Esophagus muscularis mucosa (tissue), 4 donors: ENCODE measurements at regions not wholly inside any gene's neighbourhood (a gene's known extent, or its start where the extent isn't known, plus 50 kb on each side); places are given as distances from the start of the nearest gene placed in this dataset.

Source experiments
- EP300 ChIP-seq: sonication (generic); formaldehyde crosslinking; IDR thresholded peaks from one replicate; pipeline ENCODE4 v1.6.1; 2017; ENCODE audit warnings: antibody characterized with exemption
- POLR2A ChIP-seq: fragments of 450-650 bp; IDR thresholded peaks from one replicate; pipeline ENCODE4 v1.6.1; 2017; ENCODE audit warnings: antibody characterized with exemption, moderate library complexity, mild to moderate bottlenecking, low read depth
- POLR2AphosphoS5 ChIP-seq, 2 donors: sonication (generic); formaldehyde crosslinking; IDR thresholded peaks; one replicate each; pipeline ENCODE4 v1.6.1; 2017; ENCODE audit warnings: antibody characterized with exemption in 2 of 2
- TF ChIP-seq, protein P1 (sequence below), 3 experiments: fragments of 200-600 bp in 2 of 3; fragments of 450-650 bp in 1 of 3; sonication (generic) in 2 of 3; IDR thresholded peaks; one replicate each; pipeline ENCODE4 v1.5.1; 2017 to 2019; ENCODE audit warnings: antibody characterized with exemption in 3 of 3, mild to moderate bottlenecking in 2 of 3, moderate library complexity in 1 of 3

DNA sequence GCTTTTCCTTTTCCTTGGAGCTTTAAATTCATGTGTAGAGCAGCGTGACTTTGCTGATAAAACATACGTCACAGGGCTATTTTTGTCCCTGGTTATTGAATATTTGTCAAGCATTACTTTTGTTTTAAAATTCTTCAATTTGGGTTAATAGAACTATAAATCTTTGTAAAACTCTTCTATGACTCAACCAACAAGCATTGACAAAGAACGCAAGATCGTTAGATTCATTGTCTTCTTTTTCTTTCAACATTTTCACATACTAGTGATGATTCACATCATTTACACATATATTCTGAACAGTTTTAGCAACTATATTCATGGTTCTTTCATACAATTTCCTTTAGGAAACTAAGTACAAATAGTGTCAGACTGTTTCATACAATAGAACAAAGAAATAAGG, 72.0 kb upstream of the GPM6A start:
- TF ChIP-seq, protein P1, sequence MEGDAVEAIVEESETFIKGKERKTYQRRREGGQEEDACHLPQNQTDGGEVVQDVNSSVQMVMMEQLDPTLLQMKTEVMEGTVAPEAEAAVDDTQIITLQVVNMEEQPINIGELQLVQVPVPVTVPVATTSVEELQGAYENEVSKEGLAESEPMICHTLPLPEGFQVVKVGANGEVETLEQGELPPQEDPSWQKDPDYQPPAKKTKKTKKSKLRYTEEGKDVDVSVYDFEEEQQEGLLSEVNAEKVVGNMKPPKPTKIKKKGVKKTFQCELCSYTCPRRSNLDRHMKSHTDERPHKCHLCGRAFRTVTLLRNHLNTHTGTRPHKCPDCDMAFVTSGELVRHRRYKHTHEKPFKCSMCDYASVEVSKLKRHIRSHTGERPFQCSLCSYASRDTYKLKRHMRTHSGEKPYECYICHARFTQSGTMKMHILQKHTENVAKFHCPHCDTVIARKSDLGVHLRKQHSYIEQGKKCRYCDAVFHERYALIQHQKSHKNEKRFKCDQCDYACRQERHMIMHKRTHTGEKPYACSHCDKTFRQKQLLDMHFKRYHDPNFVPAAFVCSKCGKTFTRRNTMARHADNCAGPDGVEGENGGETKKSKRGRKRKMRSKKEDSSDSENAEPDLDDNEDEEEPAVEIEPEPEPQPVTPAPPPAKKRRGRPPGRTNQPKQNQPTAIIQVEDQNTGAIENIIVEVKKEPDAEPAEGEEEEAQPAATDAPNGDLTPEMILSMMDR (IDR thresholded peaks at IDR 0.05) = no peak
- TF ChIP-seq EP300 (no peak), POLR2A (no peak), POLR2AphosphoS5 (IDR thresholded peaks at IDR 0.05) (no peak)
